MCF 10A (cell line): ENCODE measurements at regions not wholly inside any gene's neighbourhood (a gene's known extent, or its start where the extent isn't known, plus 50 kb on each side); places are given as distances from the start of the nearest gene placed in this dataset.

Experiments
- BruUV-seq: library from RNA; stranded (reverse); fragments of 400-500 nt; replicated peaks from 2 replicates; lab custom pipeline; 2021; lab: Mats Ljungman, UMichigan
- CTCF ChIA-PET: fragments of 300-600 bp; sonication (Branson Sonifier 250); formaldehyde crosslinking; extraction: SDS; loops from one replicate; lab custom pipeline; 2021; ENCODE audit warnings: antibody characterized with exemption, inconsistent platforms; lab: Yijun Ruan, JAX
- POLR2A ChIA-PET: fragments of 300-600, 350-650 bp; sonication (Branson Sonifier 250); formaldehyde crosslinking; extraction: SDS; loops from one replicate; lab custom pipeline; 2020; ENCODE audit warnings: antibody characterized with exemption, inconsistent platforms; lab: Yijun Ruan, JAX
- DNase-seq: peaks from one replicate; pipeline ENCODE4 v3.0.0-alpha.2; 2018; ENCODE audit not compliant: unreplicated experiment
- H3K27ac Mint-ChIP-seq: one replicate; pipeline ENCODE4 v1.8.0; 2022; ENCODE audit warnings: mild to moderate bottlenecking, low read depth, mixed read lengths; ENCODE audit not compliant: unreplicated experiment
- H3K27me3 Mint-ChIP-seq: one replicate; pipeline ENCODE4 v1.8.0; 2022; ENCODE audit warnings: mixed read lengths; ENCODE audit not compliant: insufficient read depth, unreplicated experiment
- H3K36me3 Mint-ChIP-seq: one replicate; pipeline ENCODE4 v1.8.0; 2022; ENCODE audit warnings: mild to moderate bottlenecking, moderate library complexity, mixed read lengths; ENCODE audit not compliant: insufficient read depth, unreplicated experiment
- H3K4me1 Mint-ChIP-seq: one replicate; pipeline ENCODE4 v1.8.0; 2022; ENCODE audit warnings: mixed read lengths; ENCODE audit not compliant: insufficient read depth, unreplicated experiment
- H3K4me3 Mint-ChIP-seq: one replicate; pipeline ENCODE4 v1.8.0; 2022; ENCODE audit warnings: mild to moderate bottlenecking, moderate library complexity, mixed read lengths; ENCODE audit not compliant: unreplicated experiment
- H3K9me3 Mint-ChIP-seq: one replicate; pipeline ENCODE4 v1.8.0; 2022; ENCODE audit warnings: mixed read lengths; ENCODE audit not compliant: unreplicated experiment
- CTCF ChIP-seq: fragments of 200-600 bp; IDR thresholded peaks from one replicate; pipeline ENCODE4 v1.8.0; 2022; ENCODE audit warnings: antibody characterized with exemption, mild to moderate bottlenecking; ENCODE audit not compliant: unreplicated experiment
- intact Hi-C: fragments of 100-400 bp; cut with micrococcal nuclease; formaldehyde crosslinking; loops from 2 replicates; pipeline ENCODE4 v1.14.1; 2022

DNA sequence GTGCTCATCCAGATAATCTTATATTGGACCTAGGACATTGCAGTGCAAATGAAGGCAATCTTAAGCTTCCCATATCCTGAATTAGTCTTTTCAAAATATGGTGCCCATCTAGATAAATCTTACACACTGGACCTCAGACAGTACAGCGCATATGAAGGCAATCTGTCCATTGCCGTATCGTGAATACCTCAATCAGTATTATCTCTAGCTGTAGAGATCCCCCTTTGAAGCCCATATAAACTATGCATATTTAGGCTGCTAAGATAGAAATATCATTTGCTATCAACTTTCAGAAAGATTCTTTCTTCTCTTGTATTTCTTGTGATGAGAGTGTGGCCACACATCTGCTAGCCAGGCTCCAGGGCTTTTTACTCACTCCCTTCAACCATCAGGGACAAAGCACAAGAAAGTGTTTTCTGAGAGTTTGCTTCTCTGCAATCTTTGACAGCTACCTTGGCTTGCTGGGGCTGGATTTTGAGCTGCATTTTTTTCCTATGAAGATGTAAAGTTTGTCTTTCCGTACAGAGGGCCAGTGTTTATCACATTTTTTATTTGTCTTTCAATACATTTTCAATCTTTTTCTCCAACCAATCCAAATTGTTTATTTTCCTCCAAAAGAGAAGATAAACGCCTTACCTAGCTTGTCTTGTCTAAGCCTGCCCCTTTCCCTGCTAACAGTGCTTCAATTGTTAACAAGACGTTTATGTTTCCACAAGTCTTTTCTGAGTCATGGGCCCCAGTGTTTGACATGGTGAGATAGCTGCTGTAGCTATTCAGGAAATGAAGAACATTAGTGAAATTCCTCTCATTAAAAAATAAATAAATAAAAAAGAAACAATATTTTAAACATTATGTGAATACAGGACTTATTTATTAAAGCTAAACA, 57.6 kb upstream of the FAT1 start:
- Mint-ChIP-seq H3K4me3 (no peak overlapping the region), H3K4me1 (peaks cover 8% of the 10 kb centered on the region), H3K9me3 (no peaks in the 10 kb centered on the region), H3K27ac (no peak overlapping the region), H3K27me3 (no peaks in the 10 kb centered on the region), H3K36me3 (no peaks in the 10 kb centered on the region)
- CTCF ChIA-PET: interaction anchor here (0.6 to 1.2 kb wide), 2 partner anchors 16 to 17 kb away, joined by 3 read pairs; no protein-coding TSS in a partner anchor
- BruUV-seq: no TSS peak
- DNase-seq: peak; percentile 62
- no peak for TF ChIP-seq CTCF
- intact Hi-C loops: no loop called here
- POLR2A ChIA-PET: interaction anchor here (0.7 to 1.2 kb wide), 7 partner anchors 10 to 98 kb away, joined by 3 to 9 read pairs (median 3); no protein-coding TSS in a partner anchor

- DNase-seq: no peak
- ChIA-PET CTCF (interaction anchor here (1.4 kb wide), 1 partner anchor 69 kb away, joined by 3 read pairs; no protein-coding TSS in a partner anchor), POLR2A (interaction anchor here (0.7 to 1.2 kb wide), 3 partner anchors 11 to 49 kb away, joined by 3 to 9 read pairs (median 3); no protein-coding TSS in a partner anchor)
- no peaks in the 10 kb centered on the region for H3K36me3 Mint-ChIP-seq
- intact Hi-C loops: no loop called here
- peaks cover 8% of the 10 kb centered on the region for H3K4me1 Mint-ChIP-seq
- TF ChIP-seq CTCF: no peak
- no TSS peak for BruUV-seq
- no peak overlapping the region for H3K27ac Mint-ChIP-seq
- H3K27me3 Mint-ChIP-seq: no peaks in the 10 kb centered on the region
- no peak overlapping the region for H3K4me3 Mint-ChIP-seq
- no peaks in the 10 kb centered on the region for H3K9me3 Mint-ChIP-seq
Measured at GRCh38 chr4:186782302-186782701, 58.6 kb upstream of the FAT1 start.

DNA sequence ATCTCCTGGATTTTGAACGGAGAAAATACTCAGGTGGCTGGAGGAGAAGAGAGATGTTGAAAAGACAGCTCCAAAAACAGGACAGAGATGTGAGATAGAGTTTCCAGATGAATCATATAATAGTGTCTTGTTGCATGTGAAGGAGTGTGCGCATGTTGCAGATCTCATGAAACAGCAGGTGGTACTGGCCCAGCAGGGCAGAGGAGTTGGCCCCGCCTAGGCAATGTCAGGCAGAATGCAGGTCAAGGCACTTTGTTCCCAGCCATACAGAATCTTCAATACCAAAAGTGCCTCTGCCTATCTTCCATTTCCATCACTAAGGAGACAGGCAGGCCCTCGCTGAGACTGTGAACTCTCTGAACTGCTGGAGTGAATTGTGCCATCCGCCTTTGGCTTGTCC, 63.9 kb upstream of the FAT1 start:
- BruUV-seq: no TSS peak

More for the DNA sequence above, 63.9 kb upstream of the FAT1 start:
- Mint-ChIP-seq H3K27ac (no peak overlapping the region), H3K27me3 (no peaks in the 10 kb centered on the region), H3K36me3 (no peaks in the 10 kb centered on the region), H3K4me1 (no peaks in the 10 kb centered on the region), H3K9me3 (no peaks in the 10 kb centered on the region), H3K4me3 (no peak overlapping the region)
- TF ChIP-seq CTCF: no peak
- POLR2A ChIA-PET: no interaction called here
- DNase-seq: no peak
- CTCF ChIA-PET: no interaction called here
- intact Hi-C loops: no loop called here
